ENCODE measurements at regions not wholly inside any gene's neighbourhood (a gene's known extent, or its start where the extent isn't known, plus 50 kb on each side); places are given as distances from the start of the nearest gene placed in this dataset.

DNA sequence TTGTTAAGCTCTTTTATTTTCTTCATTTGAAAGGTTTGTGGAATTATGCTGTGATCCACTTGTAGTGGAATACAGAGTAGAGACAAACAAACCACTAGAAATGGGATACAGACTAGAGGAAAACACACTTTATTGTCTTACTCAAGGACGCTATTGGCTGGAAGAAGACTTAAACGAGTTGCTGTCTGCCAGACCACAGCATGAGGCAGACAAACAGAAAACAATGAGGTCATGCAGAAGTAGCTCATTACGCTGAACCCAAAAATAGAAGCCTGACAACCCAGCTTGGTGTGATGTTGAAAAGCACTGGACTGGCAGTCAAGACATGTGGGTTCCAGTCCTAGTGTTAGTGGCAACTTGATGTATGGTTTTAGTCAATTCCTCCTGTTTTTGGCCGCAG is 62.4 kb upstream of the P3H2 start (continued):
- TF ChIP-seq ZBTB11 (CRISPR knock-in tag; IDR thresholded peaks at IDR 0.05) (no peak), SREBF1 (IDR thresholded peaks at IDR 0.05; ENCODE audit: low read length) (no peak), JUNB (IDR thresholded peaks at IDR 0.05) (peak; percentile 71), TARDBP (IDR thresholded peaks at IDR 0.05; ENCODE audit: borderline replicate concordance) (no peak), SUPT20H (IDR thresholded peaks at IDR 0.05; ENCODE audit: borderline replicate concordance, control insufficient read depth, low read depth, low read length) (no peak), EZH2 (IDR thresholded peaks at IDR 0.05; ENCODE audit: borderline replicate concordance, control insufficient read depth, low read depth, low read length) (no peak), SIX5 (IDR thresholded peaks at IDR 0.05; ENCODE audit: low read depth, low read length, severe bottlenecking) (no peak), NFYB (IDR thresholded peaks at IDR 0.05; ENCODE audit: insufficient read depth, low read depth, low read length) (0 out of 2 replicates have a peak, but pooled peaks have one; percentile 17), SPI1 (IDR thresholded peaks at IDR 0.05; ENCODE audit: borderline replicate concordance, insufficient read depth, low read depth, low read length) (no peak), MLLT1 (IDR thresholded peaks at IDR 0.05) (no peak), ZSCAN29 (IDR thresholded peaks at IDR 0.05) (no peak), STAT3 (IDR thresholded peaks at IDR 0.05; ENCODE audit: low read depth, low read length) (no peak), BCLAF1 (IDR thresholded peaks at IDR 0.05) (no peak), ESRRA (IDR thresholded peaks at IDR 0.05; ENCODE audit: low read length) (no peak), ATF7 (IDR thresholded peaks at IDR 0.05; ENCODE audit: low read depth) (peak; percentile 94)
- TF ChIP-seq, protein P1, sequence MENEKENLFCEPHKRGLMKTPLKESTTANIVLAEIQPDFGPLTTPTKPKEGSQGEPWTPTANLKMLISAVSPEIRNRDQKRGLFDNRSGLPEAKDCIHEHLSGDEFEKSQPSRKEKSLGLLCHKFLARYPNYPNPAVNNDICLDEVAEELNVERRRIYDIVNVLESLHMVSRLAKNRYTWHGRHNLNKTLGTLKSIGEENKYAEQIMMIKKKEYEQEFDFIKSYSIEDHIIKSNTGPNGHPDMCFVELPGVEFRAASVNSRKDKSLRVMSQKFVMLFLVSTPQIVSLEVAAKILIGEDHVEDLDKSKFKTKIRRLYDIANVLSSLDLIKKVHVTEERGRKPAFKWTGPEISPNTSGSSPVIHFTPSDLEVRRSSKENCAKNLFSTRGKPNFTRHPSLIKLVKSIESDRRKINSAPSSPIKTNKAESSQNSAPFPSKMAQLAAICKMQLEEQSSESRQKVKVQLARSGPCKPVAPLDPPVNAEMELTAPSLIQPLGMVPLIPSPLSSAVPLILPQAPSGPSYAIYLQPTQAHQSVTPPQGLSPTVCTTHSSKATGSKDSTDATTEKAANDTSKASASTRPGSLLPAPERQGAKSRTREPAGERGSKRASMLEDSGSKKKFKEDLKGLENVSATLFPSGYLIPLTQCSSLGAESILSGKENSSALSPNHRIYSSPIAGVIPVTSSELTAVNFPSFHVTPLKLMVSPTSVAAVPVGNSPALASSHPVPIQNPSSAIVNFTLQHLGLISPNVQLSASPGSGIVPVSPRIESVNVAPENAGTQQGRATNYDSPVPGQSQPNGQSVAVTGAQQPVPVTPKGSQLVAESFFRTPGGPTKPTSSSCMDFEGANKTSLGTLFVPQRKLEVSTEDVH (IDR thresholded peaks at IDR 0.05; ENCODE audit: low read depth, partially characterized antibody) = no peak
- TF ChIP-seq, protein P2, sequence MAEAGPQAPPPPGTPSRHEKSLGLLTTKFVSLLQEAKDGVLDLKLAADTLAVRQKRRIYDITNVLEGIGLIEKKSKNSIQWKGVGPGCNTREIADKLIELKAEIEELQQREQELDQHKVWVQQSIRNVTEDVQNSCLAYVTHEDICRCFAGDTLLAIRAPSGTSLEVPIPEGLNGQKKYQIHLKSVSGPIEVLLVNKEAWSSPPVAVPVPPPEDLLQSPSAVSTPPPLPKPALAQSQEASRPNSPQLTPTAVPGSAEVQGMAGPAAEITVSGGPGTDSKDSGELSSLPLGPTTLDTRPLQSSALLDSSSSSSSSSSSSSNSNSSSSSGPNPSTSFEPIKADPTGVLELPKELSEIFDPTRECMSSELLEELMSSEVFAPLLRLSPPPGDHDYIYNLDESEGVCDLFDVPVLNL (IDR thresholded peaks at IDR 0.05; ENCODE audit: low read depth, low read length) = no peak
- TF ChIP-seq, protein P3, sequence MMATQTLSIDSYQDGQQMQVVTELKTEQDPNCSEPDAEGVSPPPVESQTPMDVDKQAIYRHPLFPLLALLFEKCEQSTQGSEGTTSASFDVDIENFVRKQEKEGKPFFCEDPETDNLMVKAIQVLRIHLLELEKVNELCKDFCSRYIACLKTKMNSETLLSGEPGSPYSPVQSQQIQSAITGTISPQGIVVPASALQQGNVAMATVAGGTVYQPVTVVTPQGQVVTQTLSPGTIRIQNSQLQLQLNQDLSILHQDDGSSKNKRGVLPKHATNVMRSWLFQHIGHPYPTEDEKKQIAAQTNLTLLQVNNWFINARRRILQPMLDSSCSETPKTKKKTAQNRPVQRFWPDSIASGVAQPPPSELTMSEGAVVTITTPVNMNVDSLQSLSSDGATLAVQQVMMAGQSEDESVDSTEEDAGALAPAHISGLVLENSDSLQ (IDR thresholded peaks at IDR 0.05) = no peak

All from GM12878 (cell line).